SH-SY5Y (cell line): ENCODE measurements at regions not wholly inside any gene's neighbourhood (a gene's known extent, or its start where the extent isn't known, plus 50 kb on each side); places are given as distances from the start of the nearest gene placed in this dataset.

Experiments used
- GATA2 ChIP-seq: IDR thresholded peaks from 2 replicates; pipeline ENCODE4 v1.6.1; 2011; ENCODE audit warnings: mild to moderate bottlenecking, low read depth, low read length
- GATA3 ChIP-seq: IDR thresholded peaks from 2 replicates; pipeline ENCODE4 v1.6.1; 2011; ENCODE audit warnings: low read depth, mild to moderate bottlenecking, low read length, moderate library complexity

GRCh38 chr1:105886309-105886708 lies 1170.2 kb upstream of the PRMT6 start:
- no peak for TF ChIP-seq GATA3
- no peak for TF ChIP-seq GATA2
